Esophagus squamous epithelium (tissue), 4 donors: ENCODE measurements at regions not wholly inside any gene's neighbourhood (a gene's known extent, or its start where the extent isn't known, plus 50 kb on each side); places are given as distances from the start of the nearest gene placed in this dataset.

ENCODE experiments used
- POLR2A ChIP-seq, 4 donors: fragments of 450-650 bp; IDR thresholded peaks; one replicate each; pipeline ENCODE4 v1.6.1; 2017; ENCODE audit warnings: antibody characterized with exemption in 4 of 4, mild to moderate bottlenecking in 4 of 4, moderate library complexity in 3 of 4
- TF ChIP-seq, protein P1 (sequence below), 6 experiments: fragments of 450-650 bp in 4 of 6; fragments of 200-600 bp in 2 of 6; sonication (generic) in 2 of 6; IDR thresholded peaks; one replicate each; pipeline ENCODE4 v1.5.1; 2016 to 2019; ENCODE audit warnings: antibody characterized with exemption in 6 of 6, mild to moderate bottlenecking in 4 of 6, moderate library complexity in 4 of 6

DNA sequence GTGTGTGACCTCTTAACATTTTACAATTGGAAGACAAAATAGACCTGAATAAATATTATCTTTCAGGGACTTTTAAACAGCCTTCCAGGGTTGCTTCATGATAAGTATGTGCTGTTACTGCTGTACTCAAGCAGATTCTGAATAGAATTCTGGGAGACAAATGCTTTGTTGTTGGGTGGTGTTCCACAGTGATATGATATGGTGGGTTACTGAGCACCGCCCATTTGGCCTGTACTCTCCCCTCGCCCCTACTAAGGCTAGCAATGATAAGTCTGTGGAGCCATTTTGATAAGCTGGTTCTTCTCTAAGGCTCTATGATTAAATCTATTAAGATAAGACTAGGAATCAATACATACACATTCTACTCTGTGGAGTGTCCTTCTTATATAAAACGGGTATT, 89.8 kb upstream of the ITGA4 start:
- TF ChIP-seq POLR2A (IDR thresholded peaks at IDR 0.05): no peak
- TF ChIP-seq, protein P1, sequence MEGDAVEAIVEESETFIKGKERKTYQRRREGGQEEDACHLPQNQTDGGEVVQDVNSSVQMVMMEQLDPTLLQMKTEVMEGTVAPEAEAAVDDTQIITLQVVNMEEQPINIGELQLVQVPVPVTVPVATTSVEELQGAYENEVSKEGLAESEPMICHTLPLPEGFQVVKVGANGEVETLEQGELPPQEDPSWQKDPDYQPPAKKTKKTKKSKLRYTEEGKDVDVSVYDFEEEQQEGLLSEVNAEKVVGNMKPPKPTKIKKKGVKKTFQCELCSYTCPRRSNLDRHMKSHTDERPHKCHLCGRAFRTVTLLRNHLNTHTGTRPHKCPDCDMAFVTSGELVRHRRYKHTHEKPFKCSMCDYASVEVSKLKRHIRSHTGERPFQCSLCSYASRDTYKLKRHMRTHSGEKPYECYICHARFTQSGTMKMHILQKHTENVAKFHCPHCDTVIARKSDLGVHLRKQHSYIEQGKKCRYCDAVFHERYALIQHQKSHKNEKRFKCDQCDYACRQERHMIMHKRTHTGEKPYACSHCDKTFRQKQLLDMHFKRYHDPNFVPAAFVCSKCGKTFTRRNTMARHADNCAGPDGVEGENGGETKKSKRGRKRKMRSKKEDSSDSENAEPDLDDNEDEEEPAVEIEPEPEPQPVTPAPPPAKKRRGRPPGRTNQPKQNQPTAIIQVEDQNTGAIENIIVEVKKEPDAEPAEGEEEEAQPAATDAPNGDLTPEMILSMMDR (IDR thresholded peaks at IDR 0.05): no peak
